GM23248 (cell line): ENCODE measurements at regions not wholly inside any gene's neighbourhood (a gene's known extent, or its start where the extent isn't known, plus 50 kb on each side); places are given as distances from the start of the nearest gene placed in this dataset.

Experiments
- DNase-seq: peaks from one replicate; pipeline ENCODE4 v3.0.0-alpha.2; 2015
- H2AFZ ChIP-seq: fragments of 200-600 bp; sonication (generic); 2 replicates; pipeline ENCODE4 v1.6.1; 2016; ENCODE audit warnings: antibody characterized with exemption
- H3F3A ChIP-seq: fragments of 200-600 bp; sonication (generic); 2 replicates; pipeline ENCODE4 v1.6.1; 2016; ENCODE audit warnings: mild to moderate bottlenecking, antibody characterized with exemption, mixed run types; ENCODE audit not compliant: insufficient read depth
- H3K27ac ChIP-seq: fragments of 200-600 bp; sonication (generic); 2 replicates; pipeline ENCODE4 v1.5.1; 2016; ENCODE audit warnings: mild to moderate bottlenecking
- H3K27me3 ChIP-seq: fragments of 200-600 bp; sonication (generic); replicated peaks from 2 replicates; pipeline ENCODE4 v1.6.1; 2016; ENCODE audit warnings: mild to moderate bottlenecking; ENCODE audit not compliant: insufficient read depth
- H3K36me3 ChIP-seq: fragments of 200-600 bp; sonication (generic); 2 replicates; pipeline ENCODE4 v1.6.1; 2016; ENCODE audit warnings: low read depth, mild to moderate bottlenecking
- H3K4me1 ChIP-seq: fragments of 200-600 bp; sonication (generic); 2 replicates; pipeline ENCODE4 v1.6.1; 2016; ENCODE audit warnings: mild to moderate bottlenecking; ENCODE audit not compliant: insufficient read depth
- H3K4me2 ChIP-seq: fragments of 200-600 bp; sonication (generic); one replicate; pipeline ENCODE4 v1.6.1; 2016; ENCODE audit warnings: mild to moderate bottlenecking; ENCODE audit not compliant: unreplicated experiment
- H3K4me3 ChIP-seq: fragments of 200-600 bp; sonication (generic); 2 replicates; pipeline ENCODE4 v1.5.1; 2016; ENCODE audit warnings: mild to moderate bottlenecking
- H3K79me2 ChIP-seq: fragments of 200-600 bp; sonication (generic); 2 replicates; pipeline ENCODE4 v1.6.1; 2016; ENCODE audit warnings: mild to moderate bottlenecking; ENCODE audit not compliant: insufficient read depth
- H3K9ac ChIP-seq: fragments of 200-600 bp; sonication (generic); 2 replicates; pipeline ENCODE4 v1.6.1; 2016; ENCODE audit warnings: mild to moderate bottlenecking
- H3K9me2 ChIP-seq: fragments of 200-600 bp; sonication (generic); 2 replicates; pipeline ENCODE4 v1.6.1; 2016; ENCODE audit warnings: mixed run types, mild to moderate bottlenecking, moderate library complexity; ENCODE audit not compliant: insufficient read depth
- H3K9me3 ChIP-seq: fragments of 200-600 bp; sonication (generic); one replicate; pipeline ENCODE4 v1.6.1; 2017; ENCODE audit warnings: low read depth
- H4K20me1 ChIP-seq: fragments of 200-600 bp; sonication (generic); 2 replicates; pipeline ENCODE4 v1.6.0; 2016; ENCODE audit not compliant: insufficient read depth
- EZH2 ChIP-seq: fragments of 200-600 bp; sonication (generic); IDR thresholded peaks from 2 replicates; pipeline ENCODE4 v1.6.1; 2018; ENCODE audit warnings: antibody characterized with exemption, mild to moderate bottlenecking; ENCODE audit not compliant: insufficient read depth, poor library complexity, severe bottlenecking
- EZH2phosphoT487 ChIP-seq: fragments of 200-600 bp; sonication (generic); IDR thresholded peaks from 2 replicates; pipeline ENCODE4 v1.6.1; 2018; ENCODE audit warnings: antibody characterized with exemption, moderate library complexity, mild to moderate bottlenecking, low read depth; ENCODE audit not compliant: insufficient read depth
- WGBS, 2 experiments: methylation state at CpG; one replicate each; pipeline ENCODE4 v1.1.6; 2015 to 2017; ENCODE audit warnings: low lambda C conversion rate in 2 of 2, low coverage in 1 of 2; ENCODE audit errors: missing lambda C conversion rate in 2 of 2; 5-methylcytosine and 5-hydroxymethylcytosine counted together
- in situ Hi-C: fragments of 300-500 bp; cut with MboI; formaldehyde crosslinking; loops from 2 replicates; pipeline ENCODE4 v1.15.0; 2020

DNA sequence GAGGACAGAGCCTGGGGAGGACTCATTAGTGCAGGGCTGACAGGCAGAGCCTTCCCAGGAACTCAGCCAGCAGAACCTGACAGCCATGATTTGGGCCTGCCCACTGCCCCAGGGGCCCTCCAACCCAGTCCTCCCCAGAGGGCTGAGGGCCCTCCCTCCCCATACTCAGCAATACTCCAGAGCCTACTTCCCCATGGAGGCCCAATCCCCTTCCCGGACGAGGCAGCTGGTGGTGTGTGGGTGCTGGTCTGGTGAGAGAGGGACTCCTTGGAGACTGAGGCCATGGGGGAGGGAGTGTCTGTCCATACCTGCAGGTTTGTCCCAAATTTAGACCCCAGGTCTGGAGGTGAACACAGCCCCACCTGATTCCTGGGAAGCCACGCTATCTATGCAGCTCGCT, 120.9 kb upstream of the MLN start:
- Histone ChIP-seq H4K20me1 (no peaks in the 10 kb centered on the region), H3K9ac (no peak overlapping the region), H3K79me2 (no peaks in the 10 kb centered on the region), H3K4me3 (no peak overlapping the region), H3F3A (no peaks in the 10 kb centered on the region), H3K36me3 (no peaks in the 10 kb centered on the region), H3K27ac (no peak overlapping the region), H3K9me2 (no peaks in the 10 kb centered on the region), H3K4me2 (no peak overlapping the region), H2AFZ (no peak overlapping the region), H3K4me1 (peaks cover 9% of the 10 kb centered on the region), H3K9me3 (no peaks in the 10 kb centered on the region), H3K27me3 (no peaks in the 10 kb centered on the region)
- 90 to 93% methylated on average over 4 of the region's 4 CpGs for WGBS, 2 experiments
- in situ Hi-C loops, result no loop called here
- TF ChIP-seq EZH2, result no peak
- TF ChIP-seq EZH2phosphoT487, result no peak
- no peak for DNase-seq

DNA sequence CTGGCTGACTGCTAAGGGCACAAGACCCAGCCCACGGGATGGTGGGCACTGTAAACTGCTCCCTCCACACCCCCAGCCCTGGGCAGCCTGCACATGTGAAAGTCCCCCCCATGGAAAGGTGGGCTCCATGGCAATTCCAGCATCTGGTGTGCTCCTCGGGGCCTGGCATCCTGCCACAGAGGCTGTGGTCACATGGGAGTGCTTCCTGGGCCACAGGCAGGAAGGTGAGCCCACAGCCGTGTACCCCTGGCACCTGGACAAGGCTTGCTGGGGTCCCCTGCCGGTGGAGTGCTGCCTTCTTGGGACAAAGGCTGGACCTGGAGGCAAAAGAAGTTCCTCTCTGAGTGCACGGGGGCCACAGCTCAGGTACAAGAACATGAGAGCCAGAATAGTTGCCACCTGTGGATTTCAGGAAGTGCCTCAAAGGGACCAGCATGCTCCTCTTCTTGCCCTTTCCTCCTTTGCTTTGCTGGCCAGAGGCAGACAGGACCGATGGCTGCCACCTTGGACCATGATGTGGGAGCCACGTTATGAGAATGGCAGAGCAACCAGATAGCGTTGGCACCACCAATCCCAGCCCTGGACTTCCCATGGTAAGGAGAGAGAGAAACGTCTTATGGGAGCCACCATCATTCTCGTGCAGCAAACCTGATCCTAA, 120.2 kb upstream of the MLN start:
- no peaks in the 10 kb centered on the region for H3F3A ChIP-seq
- no peak overlapping the region for H3K9ac ChIP-seq
- no peak for DNase-seq
- H4K20me1 ChIP-seq, result no peaks in the 10 kb centered on the region
- peaks cover 9% of the 10 kb centered on the region for H3K4me1 ChIP-seq
- no peak overlapping the region for H3K4me3 ChIP-seq
- H3K4me2 ChIP-seq, result no peak overlapping the region
- no peak overlapping the region for H2AFZ ChIP-seq
- no peaks in the 10 kb centered on the region for H3K9me3 ChIP-seq
- H3K36me3 ChIP-seq, result no peaks in the 10 kb centered on the region
- 63 to 65% methylated on average over 10 of the region's 10 CpGs for WGBS, 2 experiments
- H3K27ac ChIP-seq, result no peak overlapping the region
- H3K27me3 ChIP-seq, result no peaks in the 10 kb centered on the region
- in situ Hi-C loops, result no loop called here
- TF ChIP-seq EZH2, result no peak
- no peak for TF ChIP-seq EZH2phosphoT487
- no peaks in the 10 kb centered on the region for H3K9me2 ChIP-seq
- no peaks in the 10 kb centered on the region for H3K79me2 ChIP-seq

DNA sequence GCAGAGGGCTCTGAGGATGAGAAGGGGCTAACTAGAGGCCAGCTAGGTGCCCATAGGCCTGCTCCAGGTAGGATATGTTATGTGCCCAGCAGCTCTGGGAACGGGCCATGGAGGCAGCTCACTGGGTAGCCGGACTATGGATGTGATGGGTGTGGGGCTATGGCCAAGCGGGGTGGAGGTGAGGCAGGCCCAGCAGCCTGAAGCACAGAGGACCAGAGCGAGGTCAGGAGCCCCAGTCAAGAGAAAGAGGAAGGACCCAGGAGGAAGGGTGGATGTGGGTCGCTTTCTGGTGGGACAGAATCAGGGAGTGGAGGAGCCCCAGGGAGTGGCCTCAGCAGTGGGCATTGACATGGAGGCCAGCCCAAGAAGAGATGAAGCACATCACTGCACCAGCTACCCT, 117.9 kb upstream of the MLN start:
- no peak overlapping the region for H3K27ac ChIP-seq
- H3K79me2 ChIP-seq, result no peaks in the 10 kb centered on the region
- no peak overlapping the region for H3K4me3 ChIP-seq
- H4K20me1 ChIP-seq, result no peaks in the 10 kb centered on the region
- H3K4me2 ChIP-seq, result no peak overlapping the region
- no peak overlapping the region for H2AFZ ChIP-seq
- no peaks in the 10 kb centered on the region for H3K27me3 ChIP-seq
- H3K36me3 ChIP-seq, result no peaks in the 10 kb centered on the region
- WGBS, 2 experiments, result 63 to 75% methylated on average over 5 of the region's 5 CpGs
- no peak for TF ChIP-seq EZH2
- TF ChIP-seq EZH2phosphoT487, result no peak
- in situ Hi-C loops, result no loop called here
- no peaks in the 10 kb centered on the region for H3K9me3 ChIP-seq
- DNase-seq, result no peak
- H3K9ac ChIP-seq, result no peak overlapping the region
- no peaks in the 10 kb centered on the region for H3F3A ChIP-seq
- H3K9me2 ChIP-seq, result no peaks in the 10 kb centered on the region
- no peaks in the 10 kb centered on the region for H3K4me1 ChIP-seq

DNA sequence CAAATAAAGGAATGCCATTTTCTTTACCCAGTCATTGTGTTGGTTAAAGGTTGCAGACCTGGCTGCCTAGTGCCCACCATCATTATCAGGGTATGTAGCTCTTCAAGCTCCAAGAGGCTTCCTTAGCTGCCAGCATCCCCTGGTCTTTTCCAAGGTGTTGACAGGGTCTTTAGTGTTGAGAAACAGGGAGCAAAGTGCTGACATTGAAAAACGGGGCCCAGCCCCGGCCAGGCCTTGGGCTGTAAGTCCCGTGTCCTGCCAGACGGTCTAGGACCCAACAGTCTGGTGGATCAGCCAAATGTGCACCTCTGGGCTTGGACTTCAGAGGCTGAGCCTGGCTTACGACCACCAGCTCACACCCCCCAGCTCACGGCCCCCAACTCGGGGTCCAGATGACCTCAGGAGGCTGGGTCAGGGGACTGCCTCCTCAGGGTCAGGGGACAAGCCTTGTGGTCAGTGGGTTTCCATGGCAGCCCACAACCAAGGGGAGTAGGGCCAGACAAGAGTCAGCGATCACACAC, 114.4 kb upstream of the MLN start:
- Histone ChIP-seq H2AFZ (no peak overlapping the region), H3K27me3 (0 out of 2 replicates have a peak, but pooled peaks cover 6% of the 10 kb centered on the region), H3K27ac (no peak overlapping the region), H3K4me1 (no peaks in the 10 kb centered on the region), H3K9me2 (no peaks in the 10 kb centered on the region), H3F3A (no peaks in the 10 kb centered on the region), H3K9me3 (no peaks in the 10 kb centered on the region), H3K79me2 (no peaks in the 10 kb centered on the region), H3K4me3 (no peak overlapping the region), H3K36me3 (no peaks in the 10 kb centered on the region), H4K20me1 (no peaks in the 10 kb centered on the region), H3K9ac (no peak overlapping the region), H3K4me2 (no peak overlapping the region)
- DNase-seq, result no peak
- 54 to 67% methylated on average over 8 of the region's 8 CpGs for WGBS, 2 experiments
- TF ChIP-seq EZH2 (no peak), EZH2phosphoT487 (no peak)
- in situ Hi-C loops, result no loop called here
